HG03196 (cell line): ENCODE measurements at regions not wholly inside any gene's neighbourhood (a gene's known extent, or its start where the extent isn't known, plus 50 kb on each side); places are given as distances from the start of the nearest gene placed in this dataset.

Source experiments
- ATAC-seq: cut with Tn5 transposase; IDR thresholded peaks from one replicate; pipeline ENCODE4 v1.9.1; 2021; ENCODE audit not compliant: unreplicated experiment

- no peak for ATAC-seq
These were observed 331.1 kb downstream of the FSIP2 start for GRCh38 chr2:186069676-186070075.

GRCh38 chr2:186085226-186085625 is 346.6 kb downstream of the FSIP2 start:
- no peak for ATAC-seq

DNA sequence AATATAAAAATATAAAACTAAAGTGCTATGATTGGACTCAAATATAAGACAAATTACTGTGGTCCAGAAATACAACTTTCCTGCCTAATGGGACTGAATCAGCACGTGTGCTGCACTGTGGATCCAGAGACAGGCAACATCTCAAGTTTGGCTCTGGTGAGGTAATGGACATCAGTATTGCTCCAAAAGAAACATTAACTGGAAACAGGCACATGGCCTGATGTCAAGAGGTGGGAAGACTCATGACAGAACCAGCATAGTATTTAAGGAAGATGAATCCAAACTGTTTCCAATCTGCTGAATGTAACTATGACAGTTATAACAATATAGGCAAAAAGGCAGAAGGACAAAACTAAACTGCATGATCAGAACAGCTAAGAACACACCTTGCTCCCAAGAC is 354.6 kb downstream of the FSIP2 start:
- ATAC-seq = no peak

- ATAC-seq = no peak
These were observed 360.2 kb downstream of the FSIP2 start for GRCh38 chr2:186098821-186099220.

- no peak for ATAC-seq
These were observed 361.2 kb downstream of the FSIP2 start for GRCh38 chr2:186099826-186100225.

GRCh38 chr2:186100636-186101035 is 362.0 kb downstream of the FSIP2 start:
- ATAC-seq = no peak

DNA sequence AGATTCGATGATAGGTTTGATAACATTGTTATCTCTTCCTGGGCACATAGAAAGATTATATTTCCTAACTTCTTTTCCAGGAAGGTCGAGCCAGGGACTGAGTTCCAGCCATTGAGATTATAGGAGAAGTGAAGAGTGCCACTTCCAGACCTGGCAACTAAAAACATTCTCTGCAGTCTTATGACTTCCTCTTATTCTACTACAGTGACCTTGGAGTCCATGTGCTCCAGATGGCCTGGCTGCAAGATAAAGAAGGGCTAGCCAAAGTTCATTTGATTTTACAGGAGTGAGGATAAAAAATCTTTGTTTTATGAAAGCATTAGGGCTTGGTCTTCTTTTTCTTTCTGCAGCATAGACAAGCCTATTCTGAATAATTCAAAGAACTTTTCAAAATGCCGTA is 363.0 kb downstream of the FSIP2 start:
- ATAC-seq = no peak

- no peak for ATAC-seq
These were observed 364.7 kb downstream of the FSIP2 start for GRCh38 chr2:186103276-186103675.

DNA sequence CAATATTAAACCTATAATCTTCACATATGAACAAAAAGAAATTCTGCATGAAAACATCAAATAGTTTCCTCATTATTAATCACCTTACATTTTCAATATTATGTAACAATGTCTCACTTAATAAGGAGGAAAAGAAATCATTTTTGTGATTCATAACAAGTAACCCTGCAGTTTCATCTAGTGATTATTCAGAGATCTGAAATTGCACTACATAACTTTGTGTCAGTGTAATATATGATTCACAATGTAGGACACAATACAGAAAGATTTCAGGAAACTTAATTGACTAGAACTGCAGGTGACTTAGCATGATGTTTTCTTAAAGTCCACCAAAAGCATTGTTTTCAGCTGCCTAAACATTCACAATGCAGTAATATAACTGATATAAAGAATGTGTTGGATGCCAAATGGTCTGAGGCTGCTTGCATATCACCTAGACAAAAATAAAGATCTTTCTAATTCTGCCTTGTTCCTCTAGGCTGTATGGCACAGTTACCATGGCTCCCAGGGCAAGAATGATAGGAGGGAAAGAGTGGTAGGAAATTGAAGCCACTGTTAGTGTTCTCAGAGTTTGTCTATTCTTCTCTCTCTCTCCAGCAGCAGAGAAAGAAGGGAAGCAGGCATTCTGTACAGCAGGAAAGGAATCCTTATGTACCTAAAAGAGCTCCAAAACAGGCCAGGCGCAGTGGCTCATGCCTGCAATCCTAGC is 366.6 kb downstream of the FSIP2 start:
- no peak for ATAC-seq

DNA sequence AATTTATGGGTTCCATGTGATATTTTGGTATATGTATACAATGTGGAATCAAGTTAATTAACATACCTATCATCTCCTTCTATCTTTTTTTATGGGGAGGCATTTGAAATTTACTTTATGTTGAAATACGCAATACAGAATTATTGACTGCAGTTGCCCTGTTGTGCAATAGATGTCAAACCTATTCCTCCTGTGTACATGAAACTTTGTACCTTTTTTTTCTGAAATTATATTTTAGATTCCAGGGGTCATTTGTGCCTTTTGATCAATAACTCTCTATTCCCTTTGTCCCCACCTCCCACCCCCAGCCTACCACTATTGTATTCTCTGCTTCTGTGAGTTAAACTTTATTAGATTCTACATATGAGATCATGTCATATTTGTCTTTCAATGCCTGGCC is 369.9 kb downstream of the FSIP2 start:
- no peak for ATAC-seq

GRCh38 chr2:186113284-186113683 is 372.8 kb upstream of the ZC3H15 start:
- ATAC-seq = no peak

DNA sequence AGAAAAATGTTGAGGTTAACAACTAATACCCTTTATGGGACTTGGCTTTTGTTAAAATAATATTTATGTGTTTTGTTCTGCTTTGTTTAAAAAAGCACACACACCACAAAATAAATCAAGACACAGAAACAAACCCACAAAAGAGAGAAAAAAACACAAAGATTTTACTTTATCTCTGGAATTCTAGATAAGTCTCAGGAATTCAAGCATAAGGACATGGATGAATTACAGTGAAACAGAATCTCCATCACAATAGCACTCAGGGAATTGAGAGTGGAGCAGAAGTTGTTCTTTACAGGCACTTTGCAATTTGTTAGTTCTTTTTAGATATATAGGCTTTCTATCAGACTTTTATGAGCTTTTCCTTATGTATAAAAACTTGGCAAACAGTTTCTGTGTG is 360.9 kb upstream of the ZC3H15 start:
- ATAC-seq = no peak

DNA sequence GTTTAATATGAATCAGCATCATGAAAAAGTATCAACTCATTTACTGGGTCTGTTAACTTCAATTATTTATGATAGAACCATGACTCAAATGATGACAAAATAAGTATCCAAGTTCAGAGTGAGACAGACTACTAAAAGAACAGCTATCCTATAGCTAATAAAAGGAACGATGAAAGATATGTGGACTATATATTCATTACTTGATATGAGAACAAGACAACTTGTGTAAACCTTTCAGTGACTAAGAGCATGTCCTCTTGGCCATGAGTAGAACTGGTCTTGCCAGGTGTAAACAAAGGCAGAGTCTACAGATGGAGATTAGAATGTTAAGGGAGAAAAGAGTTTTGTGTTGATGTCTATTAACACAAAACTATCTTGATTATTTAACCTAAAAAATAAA is 360.4 kb upstream of the ZC3H15 start:
- no peak for ATAC-seq

- no peak for ATAC-seq
These were observed 359.9 kb upstream of the ZC3H15 start for GRCh38 chr2:186126181-186126580.

DNA sequence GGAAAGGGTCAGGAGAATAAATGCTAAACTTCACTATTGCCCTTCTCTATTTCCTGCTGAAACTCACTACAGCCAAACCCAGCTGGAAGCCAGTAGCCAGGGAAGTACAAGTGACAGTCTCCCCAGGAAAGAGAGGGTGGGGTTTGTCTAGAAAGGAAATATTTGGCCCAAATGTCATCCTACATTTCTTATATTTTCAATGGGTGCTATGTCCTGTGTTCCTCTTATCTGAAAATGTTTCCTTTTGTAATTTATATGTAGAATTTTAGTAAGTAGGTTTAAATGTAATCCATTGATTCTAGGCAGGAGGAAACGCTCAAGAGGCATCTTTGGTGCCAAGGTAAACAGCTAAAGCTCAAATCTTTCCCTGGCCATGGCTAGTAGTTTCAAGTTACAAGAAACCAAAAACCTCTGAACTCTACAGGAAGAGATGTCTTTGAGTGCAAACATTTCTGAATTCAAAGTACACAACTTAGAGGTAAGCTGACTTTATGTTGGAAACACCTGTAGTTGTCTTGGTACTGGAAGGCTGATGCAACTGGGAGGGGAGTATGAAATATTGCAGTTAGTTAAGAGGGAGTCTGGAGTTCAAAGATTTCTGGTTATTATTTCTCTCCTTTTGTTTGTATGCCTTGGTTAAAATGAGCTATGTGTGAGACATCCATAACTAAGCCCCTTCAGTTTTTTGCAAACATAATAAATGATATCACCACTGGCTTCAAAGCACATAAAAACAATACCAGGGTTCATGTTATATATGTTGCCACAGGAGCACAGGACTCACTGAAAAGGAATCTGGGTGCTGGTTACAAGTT is 356.1 kb upstream of the ZC3H15 start:
- no peak for ATAC-seq

- no peak for ATAC-seq
These were observed 355.1 kb upstream of the ZC3H15 start for GRCh38 chr2:186130748-186131641.

- no peak for ATAC-seq
These were observed 350.4 kb upstream of the ZC3H15 start for GRCh38 chr2:186135686-186136085.

DNA sequence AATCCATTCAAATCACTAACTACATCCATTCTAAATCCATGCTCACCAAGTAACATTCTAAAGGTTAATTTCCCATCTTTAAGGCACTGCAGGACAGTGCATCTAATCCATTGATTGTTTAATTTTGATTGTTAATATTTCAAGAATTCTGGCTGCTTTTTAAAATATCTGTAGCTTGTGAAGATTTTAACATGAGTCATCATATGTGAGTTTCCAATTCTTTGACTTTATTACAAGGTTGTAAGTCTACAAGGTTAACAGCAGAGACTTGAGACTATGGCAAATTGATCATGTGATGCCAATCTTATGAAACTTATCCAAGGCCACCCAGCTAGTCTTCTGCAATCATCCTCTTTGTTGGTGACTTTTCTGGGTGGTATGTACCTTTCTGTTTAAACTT is 349.2 kb upstream of the ZC3H15 start:
- no peak for ATAC-seq

GRCh38 chr2:186138845-186139244 is 347.2 kb upstream of the ZC3H15 start:
- no peak for ATAC-seq

- ATAC-seq = no peak
These were observed 327.0 kb upstream of the ZC3H15 start for GRCh38 chr2:186159101-186159500.

DNA sequence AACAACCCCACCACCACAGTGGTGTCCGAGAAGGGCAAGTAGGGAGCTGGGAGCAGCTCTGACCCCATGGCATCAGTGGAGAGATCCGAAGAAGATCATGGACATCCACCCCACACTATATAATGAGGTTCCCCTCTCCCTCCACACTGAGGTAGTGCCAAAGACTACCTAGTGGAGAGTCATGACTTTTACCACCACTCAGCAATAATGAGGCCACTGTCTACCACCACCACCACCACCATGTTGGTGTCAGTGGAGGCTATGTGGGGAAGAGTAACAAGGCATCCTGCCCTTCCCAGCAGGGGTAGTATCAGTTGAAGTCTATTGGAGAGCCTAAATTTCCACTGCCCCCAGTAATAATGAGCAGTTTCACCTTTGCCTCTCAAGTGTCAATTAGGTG is 321.7 kb upstream of the ZC3H15 start:
- ATAC-seq = no peak

- no peak for ATAC-seq
These were observed 315.4 kb upstream of the ZC3H15 start for GRCh38 chr2:186170693-186171092.
